Thymus (tissue), 11 donors: ENCODE measurements at regions not wholly inside any gene's neighbourhood (a gene's known extent, or its start where the extent isn't known, plus 50 kb on each side); places are given as distances from the start of the nearest gene placed in this dataset.
"Not testable (repeated sequence)": the region's sequence is repeated elsewhere in the genome, so short reads cannot be mapped to it uniquely, and the experiment has no call there.

Experiments
- DNase-seq, 9 donors: peaks; one replicate each; pipeline ENCODE4 v3.0.0-alpha.2; 2013; ENCODE audit warnings: low spot score in 9 of 9, low read depth in 6 of 9, missing footprints in 1 of 9
- H3K27ac ChIP-seq, 2 donors: one replicate each; pipeline ENCODE4 v1.5.1; 2013; ENCODE audit warnings: control low read depth in 1 of 2, low read depth in 1 of 2, low read length in 1 of 2, mild to moderate bottlenecking in 1 of 2, moderate library complexity in 1 of 2
- H3K27me3 ChIP-seq, 2 donors: one replicate each; pipeline ENCODE4 v1.5.1; 2013; ENCODE audit warnings: low read length in 1 of 2; ENCODE audit not compliant: control insufficient read depth in 2 of 2, insufficient read depth in 1 of 2
- H3K36me3 ChIP-seq, 2 donors: one replicate each; pipeline ENCODE4 v1.5.1; 2013; ENCODE audit warnings: low read length in 1 of 2, mild to moderate bottlenecking in 1 of 2, moderate library complexity in 1 of 2; ENCODE audit not compliant: control insufficient read depth in 2 of 2, insufficient read depth in 2 of 2
- H3K4me1 ChIP-seq, 2 donors: one replicate each; pipeline ENCODE4 v1.5.1; 2013; ENCODE audit warnings: low read length in 2 of 2; ENCODE audit not compliant: control insufficient read depth in 2 of 2, insufficient read depth in 2 of 2
- H3K4me3 ChIP-seq, 2 donors: one replicate each; pipeline ENCODE4 v1.5.1; 2013; ENCODE audit warnings: low read length in 2 of 2, control low read depth in 1 of 2, mild to moderate bottlenecking in 1 of 2
- H3K9me3 ChIP-seq, 2 donors: one replicate each; pipeline ENCODE4 v1.5.1; 2013; ENCODE audit warnings: low read length in 1 of 2, mild to moderate bottlenecking in 1 of 2; ENCODE audit not compliant: control insufficient read depth in 2 of 2, insufficient read depth in 1 of 2
- WGBS: extraction: QIAGEN DNeasy Blood & Tissue Kit; methylation state at CpG from one replicate; pipeline ENCODE4 v1.1.7; 2013; 5-methylcytosine and 5-hydroxymethylcytosine counted together
- donor health status: healthy.

GRCh38 chr6:170202416-170203135, 88.3 kb downstream of the DLL1 start:
- no peaks in the 10 kb centered on the region for H3K36me3 ChIP-seq
- peaks cover 0 to 2% of the 10 kb centered on the region in 2 donors for H3K27me3 ChIP-seq
- no peak overlapping the region for H3K4me3 ChIP-seq
- H3K9me3 ChIP-seq, result no peaks in the 10 kb centered on the region
- H3K4me1 ChIP-seq, result no peaks in the 10 kb centered on the region
- 94% methylated on average over 13 of the region's 13 CpGs for WGBS
- DNase-seq, result no peak
- H3K27ac ChIP-seq, result no peak overlapping the region

GRCh38 chr6:170201361-170201760, 89.5 kb downstream of the DLL1 start:
- no peak for DNase-seq
- Histone ChIP-seq H3K27ac (no peak overlapping the region), H3K4me1 (no peaks in the 10 kb centered on the region), H3K27me3 (peaks cover 0 to 2% of the 10 kb centered on the region in 2 donors), H3K36me3 (no peaks in the 10 kb centered on the region), H3K4me3 (no peak overlapping the region), H3K9me3 (no peaks in the 10 kb centered on the region)
- WGBS, result 90% methylated on average over 8 of the region's 8 CpGs

- no peak for DNase-seq
- Histone ChIP-seq H3K4me1 (no peaks in the 10 kb centered on the region), H3K27me3 (peaks cover 0 to 2% of the 10 kb centered on the region in 2 donors), H3K4me3 (no peak overlapping the region), H3K9me3 (no peaks in the 10 kb centered on the region), H3K36me3 (no peaks in the 10 kb centered on the region), H3K27ac (peak overlapping the region in 1 of 2 donors; percentile 46)
- WGBS, result 86% methylated on average over 9 of the region's 9 CpGs
Measured at GRCh38 chr6:170200458-170200891, 90.4 kb downstream of the DLL1 start.

- H3K27ac ChIP-seq, result no peak overlapping the region
- no peaks in the 10 kb centered on the region for H3K4me1 ChIP-seq
- no peak overlapping the region for H3K4me3 ChIP-seq
- H3K36me3 ChIP-seq, result no peaks in the 10 kb centered on the region
- no peak for DNase-seq
- no peaks in the 10 kb centered on the region for H3K9me3 ChIP-seq
- WGBS, result 92% methylated on average over 6 of the region's 6 CpGs
- peaks cover 0 to 2% of the 10 kb centered on the region in 2 donors for H3K27me3 ChIP-seq
Measured at GRCh38 chr6:170199716-170200115, 91.2 kb downstream of the DLL1 start.

GRCh38 chr6:170198298-170198697, 92.6 kb downstream of the DLL1 start:
- Histone ChIP-seq H3K9me3 (no peaks in the 10 kb centered on the region), H3K4me3 (no peak overlapping the region), H3K4me1 (no peaks in the 10 kb centered on the region), H3K27me3 (peaks cover 0 to 2% of the 10 kb centered on the region in 2 donors), H3K36me3 (no peaks in the 10 kb centered on the region), H3K27ac (no peak overlapping the region)
- no peak for DNase-seq
- WGBS, result 48% methylated on average over 2 of the region's 2 CpGs

- WGBS, result 91% methylated on average over 13 of the region's 13 CpGs
- DNase-seq, result no peak
- Histone ChIP-seq H3K27ac (no peak overlapping the region), H3K36me3 (no peaks in the 10 kb centered on the region), H3K9me3 (no peaks in the 10 kb centered on the region), H3K4me1 (no peaks in the 10 kb centered on the region), H3K4me3 (no peak overlapping the region), H3K27me3 (no peaks in the 10 kb centered on the region)
Measured at GRCh38 chr6:170193326-170193821, 97.5 kb downstream of the DLL1 start.

GRCh38 chr6:170192905-170193304, 98.0 kb downstream of the DLL1 start:
- H3K27me3 ChIP-seq, result no peaks in the 10 kb centered on the region
- no peak overlapping the region for H3K4me3 ChIP-seq
- 91% methylated on average over 5 of the region's 5 CpGs for WGBS
- H3K36me3 ChIP-seq, result no peaks in the 10 kb centered on the region
- DNase-seq, result no peak
- no peaks in the 10 kb centered on the region for H3K9me3 ChIP-seq
- H3K4me1 ChIP-seq, result no peaks in the 10 kb centered on the region
- H3K27ac ChIP-seq, result no peak overlapping the region

- 94% methylated on average over 8 of the region's 8 CpGs for WGBS
- DNase-seq, H3K4me3 ChIP-seq, H3K4me1 ChIP-seq, H3K27me3 ChIP-seq, H3K27ac ChIP-seq, H3K36me3 ChIP-seq, H3K9me3 ChIP-seq: not testable (repeated sequence)
Measured at GRCh38 chr6:170192101-170192500, 98.8 kb downstream of the DLL1 start.

GRCh38 chr6:170190046-170190445, 100.8 kb downstream of the DLL1 start:
- H3K4me1 ChIP-seq, result no peaks in the 10 kb centered on the region
- peaks cover 1 to 6% of the 10 kb centered on the region in 2 donors for H3K9me3 ChIP-seq
- no peak overlapping the region for H3K27ac ChIP-seq
- H3K4me3 ChIP-seq, result no peak overlapping the region
- H3K27me3 ChIP-seq, result no peaks in the 10 kb centered on the region
- H3K36me3 ChIP-seq, result no peaks in the 10 kb centered on the region
- WGBS, result 95% methylated on average over 5 of the region's 5 CpGs
- DNase-seq, result no peak
